ENCODE measurements at regions not wholly inside any gene's neighbourhood (a gene's known extent, or its start where the extent isn't known, plus 50 kb on each side); places are given as distances from the start of the nearest gene placed in this dataset.
"Not testable (repeated sequence)": the region's sequence is repeated elsewhere in the genome, so short reads cannot be mapped to it uniquely, and the experiment has no call there.

- intact Hi-C loops (cut with DNase I) = no loop called here
These were observed 81.2 kb downstream of the TMEM18 start for GRCh38 chr2:595831-596592.

GRCh38 chr2:595141-595815, 81.9 kb downstream of the TMEM18 start:
- intact Hi-C loops (cut with DNase I) = no loop called here
- DNase-seq = no peak

More at GRCh38 chr2:595831-596592, 81.2 kb downstream of the TMEM18 start:
- DNase-seq = no peak

- DNase-seq = no peak
These were observed 82.8 kb downstream of the TMEM18 start for GRCh38 chr2:594297-594949.

GRCh38 chr2:593356-594026, 83.7 kb downstream of the TMEM18 start:
- intact Hi-C loops (cut with DNase I) = no loop called here
- peak in 1 of 10 donors; percentile 53 for DNase-seq

More at GRCh38 chr2:594297-594949, 82.8 kb downstream of the TMEM18 start:
- intact Hi-C loops (cut with DNase I) = no loop called here

GRCh38 chr2:592737-593136, 84.5 kb downstream of the TMEM18 start:
- DNase-seq = no peak
- intact Hi-C loops (cut with DNase I) = no loop called here

- no peak for DNase-seq
- intact Hi-C loops (cut with DNase I) = no loop called here
These were observed 86.7 kb downstream of the TMEM18 start for GRCh38 chr2:590214-591175.

- intact Hi-C loops (cut with DNase I) = no loop called here
- no peak for DNase-seq
These were observed 87.7 kb downstream of the TMEM18 start for GRCh38 chr2:589281-590130.

- DNase-seq = peak in 2 of 10 donors; percentile 30 to 72
- intact Hi-C loops (cut with DNase I) = no loop called here
These were observed 89.0 kb downstream of the TMEM18 start for GRCh38 chr2:588074-588645.

GRCh38 chr2:587087-587960, 89.9 kb downstream of the TMEM18 start:
- peak in 1 of 10 donors; percentile 58 for DNase-seq
- intact Hi-C loops (cut with DNase I) = no loop called here

GRCh38 chr2:586641-587076, 90.5 kb downstream of the TMEM18 start:
- intact Hi-C loops (cut with DNase I) = no loop called here

GRCh38 chr2:584863-585823, 92.1 kb downstream of the TMEM18 start:
- intact Hi-C loops (cut with DNase I) = no loop called here
- peak in 1 of 10 donors; percentile 42 for DNase-seq

More at GRCh38 chr2:586641-587076, 90.5 kb downstream of the TMEM18 start:
- peak in 1 of 10 donors; percentile 28 for DNase-seq

- peak in 1 of 10 donors; percentile 54 for DNase-seq
- intact Hi-C loops (cut with DNase I) = no loop called here
These were observed 93.5 kb downstream of the TMEM18 start for GRCh38 chr2:583666-584065.

- DNase-seq = peak in 1 of 10 donors; percentile 44
- intact Hi-C loops (cut with DNase I) = no loop called here
These were observed 94.2 kb downstream of the TMEM18 start for GRCh38 chr2:582792-583528.

- intact Hi-C loops (cut with DNase I) = not testable (repeated sequence)
- DNase-seq = peak in 1 of 10 donors; percentile 67
These were observed 94.9 kb downstream of the TMEM18 start for GRCh38 chr2:582289-582688.

- peak in 1 of 10 donors; percentile 52 for DNase-seq
- intact Hi-C loops (cut with DNase I) = no loop called here
These were observed 97.2 kb downstream of the TMEM18 start for GRCh38 chr2:579961-580360.
